ENCODE measurements at regions not wholly inside any gene's neighbourhood (a gene's known extent, or its start where the extent isn't known, plus 50 kb on each side); places are given as distances from the start of the nearest gene placed in this dataset.

DNA sequence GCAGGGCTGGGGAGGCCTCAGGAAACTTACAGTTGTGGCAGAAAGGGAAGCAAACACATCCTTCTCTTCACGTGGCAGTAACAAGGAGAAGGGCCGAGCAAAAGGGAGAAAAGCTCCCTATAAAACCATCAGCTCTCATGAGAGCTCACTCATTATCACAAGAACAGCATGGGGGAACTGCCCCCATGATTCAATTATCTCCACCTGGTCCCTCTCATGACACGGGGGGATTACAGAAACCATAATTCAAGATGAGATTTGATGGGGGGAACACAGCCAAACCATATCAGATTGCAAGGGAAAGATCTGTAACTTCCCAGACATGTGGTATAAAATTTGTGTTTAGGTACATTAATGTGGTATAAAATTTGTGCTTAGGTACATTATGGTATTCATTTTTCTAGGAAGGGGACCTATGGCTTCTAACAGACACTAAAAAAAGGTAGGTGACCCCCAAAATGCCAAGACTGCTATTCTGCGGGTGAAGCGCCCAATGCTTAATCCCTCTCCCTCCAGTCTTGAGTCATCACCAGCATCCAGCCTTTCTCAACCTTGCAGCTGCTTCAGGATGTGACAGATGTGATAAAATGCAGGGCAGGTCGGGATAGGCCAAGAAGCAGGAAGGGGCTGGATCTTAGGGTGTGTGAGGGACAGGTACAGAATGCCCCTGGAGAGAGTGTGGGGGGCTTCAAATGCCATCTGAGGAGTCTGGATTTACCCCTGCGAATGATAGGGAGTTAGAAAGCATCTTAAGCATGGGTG is 57.7 kb upstream of the AMPD3 start:
- TF ChIP-seq, protein P1, sequence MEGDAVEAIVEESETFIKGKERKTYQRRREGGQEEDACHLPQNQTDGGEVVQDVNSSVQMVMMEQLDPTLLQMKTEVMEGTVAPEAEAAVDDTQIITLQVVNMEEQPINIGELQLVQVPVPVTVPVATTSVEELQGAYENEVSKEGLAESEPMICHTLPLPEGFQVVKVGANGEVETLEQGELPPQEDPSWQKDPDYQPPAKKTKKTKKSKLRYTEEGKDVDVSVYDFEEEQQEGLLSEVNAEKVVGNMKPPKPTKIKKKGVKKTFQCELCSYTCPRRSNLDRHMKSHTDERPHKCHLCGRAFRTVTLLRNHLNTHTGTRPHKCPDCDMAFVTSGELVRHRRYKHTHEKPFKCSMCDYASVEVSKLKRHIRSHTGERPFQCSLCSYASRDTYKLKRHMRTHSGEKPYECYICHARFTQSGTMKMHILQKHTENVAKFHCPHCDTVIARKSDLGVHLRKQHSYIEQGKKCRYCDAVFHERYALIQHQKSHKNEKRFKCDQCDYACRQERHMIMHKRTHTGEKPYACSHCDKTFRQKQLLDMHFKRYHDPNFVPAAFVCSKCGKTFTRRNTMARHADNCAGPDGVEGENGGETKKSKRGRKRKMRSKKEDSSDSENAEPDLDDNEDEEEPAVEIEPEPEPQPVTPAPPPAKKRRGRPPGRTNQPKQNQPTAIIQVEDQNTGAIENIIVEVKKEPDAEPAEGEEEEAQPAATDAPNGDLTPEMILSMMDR (conservative IDR thresholded peaks at IDR 0.05 in 1 of 2, IDR thresholded peaks at IDR 0.05 in 1 of 2; ENCODE audit: low read depth in 1 of 2, low read length in 2 of 2), result no peak
- no peak for TF ChIP-seq EZH2 (IDR thresholded peaks at IDR 0.05; ENCODE audit: low read length, missing control alignments)

Data from fibroblast of lung (primary cell).